Uterus (tissue), 3 donors: ENCODE measurements at regions not wholly inside any gene's neighbourhood (a gene's known extent, or its start where the extent isn't known, plus 50 kb on each side); places are given as distances from the start of the nearest gene placed in this dataset.
A peak's percentile ranks its signal among the peaks of the same experiment; 100 is the strongest.

Experiments used
- DNase-seq, 2 donors: peaks; one replicate each; pipeline ENCODE4 v3.0.0-alpha.2; 2019 to 2020
- H3K27ac ChIP-seq, 2 donors: fragments of 200-600 bp; sonication (generic); 1 replicate in 1 of 2; 2 replicates in 1 of 2; pipeline ENCODE4 v1.5.1; 2016 to 2018
- H3K27me3 ChIP-seq, 2 donors: fragments of 200-600 bp; sonication (generic); one replicate each; pipeline ENCODE4 v1.5.1; 2018 to 2019; ENCODE audit warnings: control low read depth in 1 of 2
- H3K36me3 ChIP-seq, 2 donors: fragments of 200-600 bp; sonication (generic); one replicate each; pipeline ENCODE4 v1.5.1; 2019; ENCODE audit warnings: control low read depth in 1 of 2
- H3K4me1 ChIP-seq, 2 donors: fragments of 200-600 bp; sonication (generic); one replicate each; pipeline ENCODE4 v1.5.1; 2018 to 2019; ENCODE audit warnings: control low read depth in 1 of 2
- H3K4me3 ChIP-seq, 2 donors: fragments of 200-600 bp; sonication (generic); 1 replicate in 1 of 2; 2 replicates in 1 of 2; pipeline ENCODE4 v1.5.1; 2018 to 2019; ENCODE audit warnings: mild to moderate bottlenecking in 1 of 2
- H3K9me3 ChIP-seq, 2 donors: fragments of 200-600 bp; sonication (generic); one replicate each; pipeline ENCODE4 v1.5.1; 2019; ENCODE audit warnings: control low read depth in 1 of 2
- POLR2A ChIP-seq, 2 donors: fragments of 450-650 bp; IDR thresholded peaks; one replicate each; pipeline ENCODE4 v1.6.1; 2016; ENCODE audit warnings: antibody characterized with exemption in 2 of 2, mild to moderate bottlenecking in 1 of 2, moderate library complexity in 1 of 2
- intact Hi-C: fragments of 100-400 bp; cut with DNase I; formaldehyde crosslinking; loops from one replicate; pipeline ENCODE4 v1.15.1; 2023; ENCODE audit warnings: low total_unique reads
- TF ChIP-seq, protein P1 (sequence below), 4 experiments: fragments of 200-600 bp in 2 of 4; fragments of 450-650 bp in 2 of 4; sonication (generic) in 2 of 4; IDR thresholded peaks; one replicate each; pipeline ENCODE4 v1.5.1; 2016 to 2019; ENCODE audit warnings: antibody characterized with exemption in 4 of 4, mild to moderate bottlenecking in 2 of 4, moderate library complexity in 1 of 4
- donor health status: DM: yes; HTN: yes; CAD: no.

GRCh38 chr12:92546259-92546634 is 156.5 kb upstream of the PLEKHG7 start:
- H3K4me1 ChIP-seq, result no peaks in the 10 kb centered on the region
- H3K9me3 ChIP-seq, result no peaks in the 10 kb centered on the region
- no peak for TF ChIP-seq POLR2A (IDR thresholded peaks at IDR 0.05)
- TF ChIP-seq, protein P1, sequence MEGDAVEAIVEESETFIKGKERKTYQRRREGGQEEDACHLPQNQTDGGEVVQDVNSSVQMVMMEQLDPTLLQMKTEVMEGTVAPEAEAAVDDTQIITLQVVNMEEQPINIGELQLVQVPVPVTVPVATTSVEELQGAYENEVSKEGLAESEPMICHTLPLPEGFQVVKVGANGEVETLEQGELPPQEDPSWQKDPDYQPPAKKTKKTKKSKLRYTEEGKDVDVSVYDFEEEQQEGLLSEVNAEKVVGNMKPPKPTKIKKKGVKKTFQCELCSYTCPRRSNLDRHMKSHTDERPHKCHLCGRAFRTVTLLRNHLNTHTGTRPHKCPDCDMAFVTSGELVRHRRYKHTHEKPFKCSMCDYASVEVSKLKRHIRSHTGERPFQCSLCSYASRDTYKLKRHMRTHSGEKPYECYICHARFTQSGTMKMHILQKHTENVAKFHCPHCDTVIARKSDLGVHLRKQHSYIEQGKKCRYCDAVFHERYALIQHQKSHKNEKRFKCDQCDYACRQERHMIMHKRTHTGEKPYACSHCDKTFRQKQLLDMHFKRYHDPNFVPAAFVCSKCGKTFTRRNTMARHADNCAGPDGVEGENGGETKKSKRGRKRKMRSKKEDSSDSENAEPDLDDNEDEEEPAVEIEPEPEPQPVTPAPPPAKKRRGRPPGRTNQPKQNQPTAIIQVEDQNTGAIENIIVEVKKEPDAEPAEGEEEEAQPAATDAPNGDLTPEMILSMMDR (IDR thresholded peaks at IDR 0.05), result no peak
- no peaks in the 10 kb centered on the region for H3K27me3 ChIP-seq
- intact Hi-C loops, result no loop called here
- no peak overlapping the region for H3K4me3 ChIP-seq
- H3K36me3 ChIP-seq, result no peaks in the 10 kb centered on the region
- DNase-seq, result no peak
- no peak overlapping the region for H3K27ac ChIP-seq

DNA sequence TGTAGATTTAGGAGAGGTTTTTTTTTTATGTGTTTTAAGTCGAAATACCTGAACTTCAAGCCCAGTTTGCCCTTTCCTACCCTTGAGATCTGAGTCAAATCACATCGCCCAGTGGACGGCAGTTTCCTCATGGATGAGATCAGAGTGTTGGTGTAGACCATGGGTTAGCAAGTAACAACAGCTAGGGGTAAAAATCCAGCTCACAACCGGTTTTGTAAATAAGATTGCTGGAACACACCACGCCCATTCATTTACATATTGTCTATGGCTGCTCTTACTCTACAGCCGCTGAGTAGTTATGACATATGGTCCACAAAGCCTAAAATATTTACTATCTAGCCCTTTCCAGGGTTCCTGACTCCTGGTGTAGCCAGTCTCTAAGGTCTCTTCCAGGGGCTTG is 158.5 kb upstream of the PLEKHG7 start:
- Histone ChIP-seq H3K4me1 (no peaks in the 10 kb centered on the region), H3K27me3 (no peaks in the 10 kb centered on the region), H3K36me3 (no peaks in the 10 kb centered on the region), H3K4me3 (no peak overlapping the region), H3K27ac (peak overlapping the region in 1 of 2 donors; percentile 49), H3K9me3 (no peaks in the 10 kb centered on the region)
- TF ChIP-seq, protein P1 (IDR thresholded peaks at IDR 0.05), result no peak
- no peak for TF ChIP-seq POLR2A (IDR thresholded peaks at IDR 0.05)
- intact Hi-C loops, result no loop called here
- DNase-seq, result no peak

DNA sequence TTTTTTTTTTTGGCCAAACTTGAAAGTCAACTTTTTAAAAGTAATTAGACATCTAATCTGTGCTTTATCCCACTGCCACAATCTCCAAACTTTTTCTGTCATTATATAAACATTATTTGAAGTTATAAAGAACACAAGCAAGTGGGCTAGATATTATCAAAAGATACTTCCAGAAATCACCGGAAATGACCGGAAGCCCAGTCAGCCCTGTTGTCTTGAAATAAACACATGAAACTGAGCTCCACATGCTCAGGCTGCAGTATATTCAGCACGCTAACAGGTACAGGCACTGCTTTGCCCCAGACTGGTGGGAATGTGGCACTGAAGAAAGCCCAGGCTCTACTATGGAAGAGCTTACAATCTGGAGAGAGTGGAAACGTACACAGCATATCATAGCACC is 158.9 kb upstream of the PLEKHG7 start:
- DNase-seq, result no peak
- Histone ChIP-seq H3K9me3 (no peaks in the 10 kb centered on the region), H3K4me1 (no peaks in the 10 kb centered on the region), H3K27me3 (no peaks in the 10 kb centered on the region), H3K27ac (peak overlapping the region in 1 of 2 donors; percentile 49), H3K4me3 (no peak overlapping the region), H3K36me3 (no peaks in the 10 kb centered on the region)
- intact Hi-C loops, result no loop called here
- TF ChIP-seq POLR2A (IDR thresholded peaks at IDR 0.05), result no peak
- TF ChIP-seq, protein P1 (IDR thresholded peaks at IDR 0.05), result no peak

- TF ChIP-seq, protein P1 (IDR thresholded peaks at IDR 0.05), result no peak
- no peak for TF ChIP-seq POLR2A (IDR thresholded peaks at IDR 0.05)
- no peak for DNase-seq
- H3K27ac ChIP-seq, result peak overlapping the region in 1 of 2 donors; percentile 49
- H3K4me3 ChIP-seq, result no peak overlapping the region
- H3K9me3 ChIP-seq, result no peaks in the 10 kb centered on the region
- intact Hi-C loops, result no loop called here
- H3K4me1 ChIP-seq, result no peaks in the 10 kb centered on the region
- H3K27me3 ChIP-seq, result no peaks in the 10 kb centered on the region
- no peaks in the 10 kb centered on the region for H3K36me3 ChIP-seq
These were observed 159.4 kb upstream of the PLEKHG7 start for GRCh38 chr12:92543359-92543758.

DNA sequence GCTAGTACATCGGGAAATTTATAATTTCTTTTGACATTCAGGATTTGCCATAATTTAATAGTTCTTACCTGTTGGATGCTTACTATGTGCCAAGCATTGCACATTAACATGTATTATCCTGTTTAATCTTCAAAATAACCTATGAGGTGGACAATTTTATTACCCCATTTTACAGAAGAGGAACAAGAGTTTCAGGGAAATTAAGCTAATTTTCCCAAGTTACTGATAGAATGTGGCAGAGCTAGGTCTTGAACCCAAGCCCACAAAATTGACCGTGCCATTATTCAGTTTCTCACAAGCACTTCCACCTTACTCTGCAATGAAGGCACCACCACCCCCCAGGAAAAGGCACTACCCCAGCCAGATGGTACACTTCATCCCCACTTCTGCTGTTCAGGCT is 161.1 kb upstream of the PLEKHG7 start:
- TF ChIP-seq POLR2A (IDR thresholded peaks at IDR 0.05), result no peak
- TF ChIP-seq, protein P1 (IDR thresholded peaks at IDR 0.05), result no peak
- DNase-seq, result no peak
- intact Hi-C loops, result no loop called here

More for the DNA sequence above, 161.1 kb upstream of the PLEKHG7 start:
- Histone ChIP-seq H3K4me1 (no peaks in the 10 kb centered on the region), H3K36me3 (no peaks in the 10 kb centered on the region), H3K27me3 (no peaks in the 10 kb centered on the region), H3K27ac (no peak overlapping the region), H3K9me3 (no peaks in the 10 kb centered on the region), H3K4me3 (no peak overlapping the region)
